ENCODE measurements at regions not wholly inside any gene's neighbourhood (a gene's known extent, or its start where the extent isn't known, plus 50 kb on each side); places are given as distances from the start of the nearest gene placed in this dataset.

GRCh38 chr2:18311420-18312195, 248.8 kb downstream of the RDH14 start:
- TF ChIP-seq CTCF (IDR thresholded peaks at IDR 0.05) (no peak), EZH2 (IDR thresholded peaks at IDR 0.05; ENCODE audit: borderline replicate concordance, insufficient read depth, low read depth, low read length, poor library complexity, severe bottlenecking) (no peak)

All from B cell (primary cell).